Common myeloid progenitor, CD34-positive (primary cell): ENCODE measurements at regions not wholly inside any gene's neighbourhood (a gene's known extent, or its start where the extent isn't known, plus 50 kb on each side); places are given as distances from the start of the nearest gene placed in this dataset.

ENCODE experiments used
- CTCF ChIA-PET: fragments of 350-600 bp; sonication (Branson Sonifier 250); formaldehyde crosslinking; loops from one replicate; lab custom pipeline; 2021; ENCODE audit warnings: antibody characterized with exemption; lab: Charles Lee
- POLR2A ChIA-PET: fragments of 350-600 bp; sonication (Branson Sonifier 250); formaldehyde crosslinking; loops from one replicate; lab custom pipeline; 2021; ENCODE audit warnings: antibody characterized with exemption; lab: Charles Lee
- DNase-seq, 3 donors: peaks; one replicate each; pipeline versions ENCODE4 v3.0.0 to v3.0.0-alpha.2; 2013
- H3K27ac ChIP-seq, 2 experiments: 1 replicate in 1 of 2; 2 replicates in 1 of 2; pipeline ENCODE4 v1.7.0; 2013; ENCODE audit warnings: inconsistent platforms in 2 of 2, low read length in 2 of 2, mild to moderate bottlenecking in 2 of 2, low read depth in 1 of 2, moderate library complexity in 1 of 2; ENCODE audit not compliant: severe bottlenecking in 2 of 2, insufficient read depth in 1 of 2, poor library complexity in 1 of 2
- H3K27me3 ChIP-seq, 5 experiments: replicated peaks in 2 of 5; 1 replicate in 3 of 5; 2 replicates in 2 of 5; pipeline versions ENCODE4 v1.6.1 to v1.7.0; 2013; ENCODE audit warnings: low read length in 4 of 5, mild to moderate bottlenecking in 2 of 5, moderate library complexity in 2 of 5, inconsistent platforms in 1 of 5; ENCODE audit not compliant: insufficient read depth in 5 of 5, control insufficient read depth in 4 of 5
- H3K36me3 ChIP-seq, 4 experiments: 1 replicate in 2 of 4; 2 replicates in 2 of 4; pipeline versions ENCODE4 v1.6.1 to v1.7.0; 2013; ENCODE audit warnings: low read length in 3 of 4, control low read depth in 1 of 4, mild to moderate bottlenecking in 1 of 4; ENCODE audit not compliant: control insufficient read depth in 4 of 4, insufficient read depth in 4 of 4
- H3K4me1 ChIP-seq, 4 experiments: 1 replicate in 3 of 4; 2 replicates in 1 of 4; pipeline versions ENCODE4 v1.6.1 to v1.7.1; 2013; ENCODE audit warnings: low read length in 3 of 4, mild to moderate bottlenecking in 3 of 4, control low read depth in 1 of 4, inconsistent platforms in 1 of 4, moderate library complexity in 1 of 4; ENCODE audit not compliant: control insufficient read depth in 4 of 4, insufficient read depth in 4 of 4; ENCODE audit errors: control extremely low read depth in 1 of 4
- H3K4me3 ChIP-seq, 7 experiments: 1 replicate in 4 of 7; 2 replicates in 3 of 7; pipeline versions ENCODE4 v1.5.1 to v1.7.0; 2013; ENCODE audit warnings: mild to moderate bottlenecking in 7 of 7, low read length in 6 of 7, moderate library complexity in 6 of 7, inconsistent platforms in 2 of 7, low read depth in 2 of 7, control low read depth in 1 of 7; ENCODE audit not compliant: insufficient read depth in 4 of 7, control insufficient read depth in 1 of 7; ENCODE audit errors: extremely low read depth in 1 of 7
- H3K9me3 ChIP-seq, 5 experiments: 1 replicate in 4 of 5; 2 replicates in 1 of 5; pipeline versions ENCODE4 v1.6.1 to v1.7.1; 2013; ENCODE audit warnings: low read length in 4 of 5, mild to moderate bottlenecking in 2 of 5, inconsistent platforms in 1 of 5, low read depth in 1 of 5, moderate library complexity in 1 of 5; ENCODE audit not compliant: control insufficient read depth in 4 of 5, insufficient read depth in 2 of 5; ENCODE audit errors: control extremely low read depth in 1 of 5
- WGBS: methylation state at CpG from one replicate; pipeline ENCODE4 v1.1.5; 2013; ENCODE audit not compliant: insufficient coverage; 5-methylcytosine and 5-hydroxymethylcytosine counted together

DNA sequence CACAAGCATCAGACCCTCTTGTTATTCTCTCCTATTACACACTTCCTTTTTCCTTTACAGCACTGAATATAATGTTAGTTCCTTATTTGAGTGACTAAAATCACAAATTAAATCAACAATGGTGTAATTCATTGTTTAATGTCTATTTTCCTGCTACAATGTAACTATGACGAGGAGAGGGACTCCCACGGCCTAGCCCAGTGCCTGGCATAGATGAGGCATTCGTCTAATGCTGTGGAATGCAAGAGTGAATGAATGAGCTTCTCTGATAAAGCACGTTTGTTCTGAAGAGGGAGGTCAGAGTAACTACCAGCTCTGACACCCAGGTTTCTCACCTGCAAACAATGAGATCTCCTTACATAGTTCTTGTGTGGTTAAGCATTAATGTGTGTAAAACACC is 479.4 kb downstream of the OMA1 start:
- 100% methylated on average over 2 of the region's 4 CpGs for WGBS
- POLR2A ChIA-PET = no interaction called here
- Histone ChIP-seq H3K27me3 (peaks cover 0 to 4% (median 0%) of the 10 kb centered on the region in 5 experiments), H3K36me3 (no peaks in the 10 kb centered on the region), H3K27ac (no peak overlapping the region), H3K9me3 (no peaks in the 10 kb centered on the region), H3K4me3 (no peak overlapping the region), H3K4me1 (no peaks in the 10 kb centered on the region)
- DNase-seq = no peak
- CTCF ChIA-PET = no interaction called here

DNA sequence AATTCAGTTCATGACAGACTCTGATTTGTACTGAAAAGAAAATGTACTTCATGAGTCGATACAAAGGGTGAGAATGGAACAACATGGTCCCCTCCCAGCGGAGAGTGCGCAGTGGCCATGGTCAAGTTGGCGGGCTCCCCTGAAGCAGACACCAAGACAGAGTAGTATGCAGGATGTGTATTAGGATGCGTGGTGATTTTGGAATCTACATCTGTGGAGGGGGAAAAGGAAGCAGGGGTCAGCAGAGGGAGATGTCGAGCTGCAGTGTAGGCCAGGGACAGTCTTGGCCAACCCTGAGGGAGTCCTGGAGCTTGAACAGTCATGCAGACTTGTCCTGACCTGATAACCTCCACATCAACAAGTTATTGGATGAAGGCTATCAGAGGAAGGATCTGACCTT is 481.0 kb downstream of the OMA1 start:
- peaks cover 0 to 4% (median 0%) of the 10 kb centered on the region in 5 experiments for H3K27me3 ChIP-seq
- H3K4me1 ChIP-seq = no peaks in the 10 kb centered on the region
- H3K4me3 ChIP-seq = no peak overlapping the region
- 93% methylated on average over 4 of the region's 6 CpGs for WGBS
- peak; percentile 18 to 35 (median 19) for DNase-seq
- POLR2A ChIA-PET = no interaction called here
- no peaks in the 10 kb centered on the region for H3K9me3 ChIP-seq
- no peaks in the 10 kb centered on the region for H3K36me3 ChIP-seq
- no peak overlapping the region for H3K27ac ChIP-seq
- CTCF ChIA-PET = interaction anchor here (0.8 to 1.8 kb wide), 5 partner anchors 12 to 98 kb away, joined by 3 to 13 read pairs (median 3); no protein-coding TSS in a partner anchor

DNA sequence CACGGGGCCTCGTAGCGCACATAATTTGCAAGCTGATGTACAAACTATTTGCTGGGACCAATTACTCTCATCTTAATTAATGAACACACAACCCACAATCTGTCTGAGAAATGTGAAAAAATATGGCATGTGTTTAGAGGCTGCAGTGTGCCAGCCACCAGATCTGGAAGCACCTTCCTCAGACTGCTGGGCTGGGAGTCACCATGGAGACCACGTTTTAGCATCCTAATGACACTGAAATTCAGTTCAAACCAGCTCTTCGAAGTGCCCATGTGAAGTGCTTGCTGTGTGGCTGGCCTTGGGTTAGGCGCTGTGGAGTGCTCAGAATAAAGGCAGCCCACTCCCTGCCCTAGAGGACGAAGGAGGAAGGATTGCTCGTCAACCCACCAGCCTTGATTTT is 482.4 kb downstream of the OMA1 start:
- Histone ChIP-seq H3K4me3 (no peak overlapping the region), H3K36me3 (no peaks in the 10 kb centered on the region), H3K4me1 (no peaks in the 10 kb centered on the region), H3K9me3 (no peaks in the 10 kb centered on the region), H3K27ac (no peak overlapping the region), H3K27me3 (peaks cover 0 to 4% (median 0%) of the 10 kb centered on the region in 5 experiments)
- DNase-seq = no peak
- ChIA-PET POLR2A (no interaction called here), CTCF (no interaction called here)
- 93% methylated on average over 5 of the region's 8 CpGs for WGBS

DNA sequence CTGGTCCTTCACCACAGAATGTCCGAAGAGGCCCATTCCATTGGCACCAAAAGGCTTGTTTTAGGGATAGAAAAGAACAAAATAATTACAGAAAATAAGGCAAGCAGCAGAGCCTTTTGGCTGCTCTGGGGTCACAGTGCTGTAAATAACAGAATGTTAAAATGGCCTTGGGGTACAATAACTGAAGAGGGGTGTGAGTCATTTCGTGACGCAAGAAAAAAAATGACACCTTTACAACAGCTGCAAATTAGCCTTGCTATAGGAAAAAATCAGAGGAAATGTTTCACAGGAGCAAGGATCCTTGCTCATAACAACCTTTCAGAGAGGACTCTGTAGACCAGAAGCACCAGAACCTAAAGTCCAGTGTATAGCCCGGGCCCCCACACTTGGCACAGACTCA is 483.4 kb downstream of the OMA1 start:
- H3K27ac ChIP-seq = no peak overlapping the region
- no peak overlapping the region for H3K4me3 ChIP-seq
- WGBS = 100% methylated on average over 1 of the region's 4 CpGs
- no peaks in the 10 kb centered on the region for H3K9me3 ChIP-seq
- ChIA-PET CTCF (no interaction called here), POLR2A (no interaction called here)
- no peaks in the 10 kb centered on the region for H3K4me1 ChIP-seq
- H3K36me3 ChIP-seq = no peaks in the 10 kb centered on the region
- peaks cover 0 to 4% (median 0%) of the 10 kb centered on the region in 5 experiments for H3K27me3 ChIP-seq
- DNase-seq = no peak

DNA sequence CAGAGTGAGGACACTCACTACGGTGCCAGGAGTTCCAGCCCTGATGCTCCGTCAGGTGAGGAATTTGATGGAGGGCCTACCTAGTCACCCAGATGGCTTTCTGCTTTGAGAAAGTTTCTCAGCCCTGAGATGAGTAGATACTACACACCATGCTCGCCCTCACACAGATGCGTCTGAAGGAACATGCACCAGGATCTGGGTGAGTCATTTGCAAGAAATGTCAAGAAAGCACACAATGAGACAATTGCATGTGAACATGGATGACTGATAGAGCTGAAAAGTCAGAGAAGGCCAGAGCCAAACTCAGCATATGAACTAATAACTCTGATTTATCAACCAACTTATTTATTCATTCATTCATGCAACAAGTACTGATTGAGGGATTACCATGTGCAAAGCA is 483.9 kb downstream of the OMA1 start:
- Histone ChIP-seq H3K27me3 (peaks cover 0 to 6% (median 0%) of the 10 kb centered on the region in 5 experiments), H3K4me3 (no peak overlapping the region), H3K9me3 (no peaks in the 10 kb centered on the region), H3K4me1 (no peaks in the 10 kb centered on the region), H3K27ac (no peak overlapping the region), H3K36me3 (no peaks in the 10 kb centered on the region)
- CTCF ChIA-PET = no interaction called here
- POLR2A ChIA-PET = no interaction called here
- no peak for DNase-seq
- 100% methylated on average over 4 of the region's 4 CpGs for WGBS

DNA sequence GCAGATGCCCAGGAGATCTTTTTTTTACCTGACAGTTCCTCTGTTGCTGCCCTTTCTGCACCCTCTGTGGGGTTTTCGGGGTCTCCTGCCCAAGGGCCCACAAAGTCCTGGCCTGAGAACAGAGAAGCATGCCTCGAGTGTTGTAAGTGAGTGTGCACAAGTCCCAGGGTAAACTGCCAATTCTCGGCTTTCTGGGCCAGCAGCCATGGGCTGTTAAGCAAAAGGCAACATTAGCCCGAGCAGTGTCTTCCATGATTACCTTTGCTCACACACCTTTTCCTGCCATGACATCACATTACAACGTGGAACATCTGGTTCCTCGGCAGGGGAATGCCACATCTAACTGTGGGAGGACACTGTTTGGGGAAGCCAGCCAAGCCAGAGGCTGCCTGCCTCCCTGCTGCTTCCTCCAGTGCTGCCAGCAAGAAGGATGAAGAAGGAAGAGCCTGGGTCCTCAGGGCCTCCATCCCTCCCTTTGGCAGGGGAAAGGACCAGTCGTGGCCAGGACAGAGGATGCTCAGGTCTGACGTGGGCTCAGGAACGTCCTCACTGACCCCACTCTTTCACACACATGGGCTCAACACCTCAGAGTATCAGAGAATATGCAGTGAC is 485.9 kb downstream of the OMA1 start:
- H3K9me3 ChIP-seq = no peaks in the 10 kb centered on the region
- ChIA-PET POLR2A (no interaction called here), CTCF (no interaction called here)
- H3K27me3 ChIP-seq = peaks cover 0 to 6% (median 0%) of the 10 kb centered on the region in 5 experiments
- DNase-seq = no peak
- no peaks in the 10 kb centered on the region for H3K36me3 ChIP-seq
- H3K4me3 ChIP-seq = no peak overlapping the region
- H3K4me1 ChIP-seq = no peaks in the 10 kb centered on the region
- H3K27ac ChIP-seq = no peak overlapping the region
- 75% methylated on average over 8 of the region's 9 CpGs for WGBS

DNA sequence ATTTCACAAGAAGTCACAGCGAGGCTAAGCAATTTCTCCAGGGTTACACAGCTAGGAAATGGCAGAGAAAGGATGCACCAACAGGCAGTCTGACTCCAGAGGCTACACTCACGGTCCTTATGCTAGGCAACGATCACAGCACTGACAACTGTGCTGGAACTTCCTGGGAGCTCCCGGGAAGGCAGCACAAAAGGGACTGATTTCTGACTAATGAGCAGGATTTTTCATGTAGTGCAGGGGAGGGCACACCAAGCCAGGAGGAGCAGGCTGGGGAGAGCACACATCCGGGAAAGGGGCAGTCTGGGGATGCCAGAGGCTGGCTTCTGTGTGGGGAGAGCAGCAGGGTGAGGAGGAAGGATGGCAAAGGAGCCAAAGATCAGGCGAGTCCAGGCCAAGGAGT is 486.7 kb downstream of the OMA1 start:
- H3K27me3 ChIP-seq = peaks cover 0 to 6% (median 0%) of the 10 kb centered on the region in 5 experiments
- H3K36me3 ChIP-seq = no peaks in the 10 kb centered on the region
- no peak overlapping the region for H3K27ac ChIP-seq
- H3K4me3 ChIP-seq = no peak overlapping the region
- no peak for DNase-seq
- ChIA-PET CTCF (no interaction called here), POLR2A (no interaction called here)
- H3K4me1 ChIP-seq = no peaks in the 10 kb centered on the region
- WGBS = 91% methylated on average over 6 of the region's 6 CpGs
- no peaks in the 10 kb centered on the region for H3K9me3 ChIP-seq
